Progenitor cell of endocrine pancreas (in vitro differentiated cells): ENCODE measurements at regions not wholly inside any gene's neighbourhood (a gene's known extent, or its start where the extent isn't known, plus 50 kb on each side); places are given as distances from the start of the nearest gene placed in this dataset.

Experiments used
- DNase-seq: peaks from one replicate; pipeline ENCODE4 v3.0.0; 2021; ENCODE audit warnings: low spot score; ENCODE audit not compliant: unreplicated experiment
- H3K27ac Mint-ChIP-seq: 2 replicates; pipeline ENCODE4 v1.8.0; 2021; ENCODE audit warnings: mild to moderate bottlenecking, moderate library complexity, mixed read lengths
- H3K27me3 Mint-ChIP-seq: 2 replicates; pipeline ENCODE4 v1.8.0; 2021; ENCODE audit warnings: mixed read lengths
- H3K36me3 Mint-ChIP-seq: 2 replicates; pipeline ENCODE4 v1.8.0; 2022; ENCODE audit warnings: mixed read lengths; ENCODE audit not compliant: insufficient read depth
- H3K4me1 Mint-ChIP-seq: 2 replicates; pipeline ENCODE4 v1.8.0; 2021; ENCODE audit warnings: low read depth, mixed read lengths
- H3K4me3 Mint-ChIP-seq: 2 replicates; pipeline ENCODE4 v1.8.0; 2021; ENCODE audit warnings: low read depth, mild to moderate bottlenecking, moderate library complexity, mixed read lengths
- H3K9me3 Mint-ChIP-seq: 2 replicates; pipeline ENCODE4 v1.8.0; 2021; ENCODE audit warnings: low read depth, mixed read lengths
- CTCF ChIP-seq: fragments of 200-600 bp; sonication (generic); IDR thresholded peaks from one replicate; pipeline ENCODE4 v1.5.0; 2021; ENCODE audit warnings: antibody characterized with exemption, mild to moderate bottlenecking; ENCODE audit not compliant: unreplicated experiment

DNA sequence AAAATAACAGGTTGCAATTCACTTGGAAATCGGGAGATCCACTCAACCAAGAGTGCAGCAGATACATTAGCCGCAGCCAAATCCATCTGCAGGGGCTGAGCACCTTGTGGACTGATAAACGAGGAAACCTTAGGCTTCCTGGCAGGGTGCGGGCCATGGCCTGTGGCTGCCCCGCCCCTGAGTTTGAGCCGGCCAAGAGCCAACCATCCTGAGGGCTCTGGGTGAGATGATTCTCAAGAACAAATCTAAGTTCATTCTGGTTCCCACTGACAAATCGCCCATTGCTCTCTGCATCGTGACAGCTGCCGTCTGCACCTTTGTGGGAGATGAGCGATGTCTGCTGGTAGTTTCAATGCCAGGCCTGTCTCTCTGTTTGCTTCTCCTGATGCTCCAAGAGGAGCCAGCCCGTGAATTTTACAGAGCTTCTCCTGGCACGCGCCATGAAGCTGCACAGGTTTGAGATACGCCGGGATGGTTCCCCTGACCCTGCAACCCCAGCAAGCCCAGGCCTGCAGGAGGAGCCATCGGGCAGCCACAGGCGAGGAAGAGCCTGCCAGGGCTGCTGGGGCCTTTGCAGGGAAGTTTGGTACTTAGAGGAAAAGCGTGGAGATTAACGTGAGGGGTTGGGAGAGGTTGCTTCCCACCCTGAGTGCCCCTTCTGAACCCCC lies 154.0 kb downstream of the OLFM1 start:
- H3K9me3 Mint-ChIP-seq: no peaks in the 10 kb centered on the region
- H3K27ac Mint-ChIP-seq: no peak overlapping the region
- peaks cover 34% of the 10 kb centered on the region for H3K27me3 Mint-ChIP-seq
- H3K36me3 Mint-ChIP-seq: no peaks in the 10 kb centered on the region
- peaks cover 3% of the 10 kb centered on the region for H3K4me1 Mint-ChIP-seq
- H3K4me3 Mint-ChIP-seq: no peak overlapping the region
- no peak for DNase-seq
- peak; percentile 21 for TF ChIP-seq CTCF

DNA sequence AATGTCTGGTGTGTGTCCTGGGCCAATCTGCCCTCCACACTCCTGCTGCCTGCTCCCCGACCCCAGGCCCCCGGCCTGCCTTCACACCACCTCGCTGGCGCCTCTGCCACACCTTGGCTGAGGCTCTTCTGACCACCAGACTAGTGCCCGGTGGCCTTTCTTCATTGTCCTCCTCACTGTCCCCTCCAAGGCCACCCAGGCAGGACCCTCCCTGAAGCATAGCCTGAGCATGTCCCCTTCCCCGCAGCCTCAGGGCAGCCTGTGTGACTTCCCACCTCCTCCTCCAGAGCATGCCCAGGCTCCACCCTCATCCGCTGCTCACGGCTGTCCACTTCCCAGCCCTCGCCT lies 154.6 kb downstream of the OLFM1 start:
- peaks cover 33% of the 10 kb centered on the region for H3K27me3 Mint-ChIP-seq
- TF ChIP-seq CTCF: no peak
- H3K4me3 Mint-ChIP-seq: no peak overlapping the region
- H3K36me3 Mint-ChIP-seq: no peaks in the 10 kb centered on the region
- no peak for DNase-seq
- H3K4me1 Mint-ChIP-seq: peaks cover 3% of the 10 kb centered on the region
- no peak overlapping the region for H3K27ac Mint-ChIP-seq
- no peaks in the 10 kb centered on the region for H3K9me3 Mint-ChIP-seq

- Mint-ChIP-seq H3K27ac (no peak overlapping the region), H3K27me3 (peaks cover 37% of the 10 kb centered on the region)
- no peak for TF ChIP-seq CTCF
Measured at GRCh38 chr9:135242406-135242805, 154.9 kb downstream of the OLFM1 start.

DNA sequence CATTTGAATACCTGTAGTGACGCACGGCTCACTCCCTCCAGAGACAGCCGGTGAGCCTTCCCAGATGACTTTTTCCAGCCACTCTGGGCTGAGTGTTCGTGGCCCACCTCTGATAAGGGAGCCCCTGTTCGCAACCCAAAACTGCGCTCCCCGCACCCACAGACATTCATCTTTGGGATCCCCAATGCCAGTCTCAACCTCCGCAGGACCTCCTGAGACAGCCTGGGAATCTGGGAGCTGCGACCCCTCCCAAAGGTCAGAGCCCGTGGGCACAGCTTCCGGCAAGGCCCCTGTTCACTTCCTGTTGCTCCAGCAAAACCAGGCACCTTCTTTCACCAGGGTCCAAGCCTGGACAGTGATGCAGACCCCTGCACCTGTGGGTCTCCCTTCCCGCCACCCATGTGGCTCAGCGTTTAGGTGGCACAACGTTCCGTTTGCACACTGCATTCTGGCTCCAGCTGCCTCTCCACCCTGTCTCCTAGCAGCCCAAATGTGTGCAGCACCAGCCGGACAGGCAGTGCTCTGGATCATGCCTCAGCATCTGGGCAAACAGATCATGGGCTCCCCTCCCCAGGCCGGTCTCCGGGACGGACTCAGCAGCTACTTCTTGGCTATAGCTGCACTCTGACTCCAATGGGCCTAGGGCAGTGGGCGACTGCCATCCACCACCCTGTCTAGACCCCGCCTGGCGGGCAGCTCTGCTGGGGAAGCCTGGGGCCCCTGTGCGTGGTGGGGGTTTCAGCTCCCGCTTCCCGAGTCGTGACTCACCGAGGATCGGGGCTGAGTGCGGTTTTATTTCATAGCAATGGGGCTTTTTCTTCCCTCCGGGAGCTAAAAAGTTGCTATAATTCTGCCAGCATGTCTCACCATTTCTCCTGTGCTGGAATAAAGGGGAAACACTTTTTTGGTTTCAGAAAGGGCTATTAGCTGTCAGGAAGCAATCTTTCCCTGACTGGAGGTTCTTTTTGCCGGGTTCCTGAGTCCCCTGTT lies 156.0 kb downstream of the OLFM1 start:
- Mint-ChIP-seq H3K9me3 (no peaks in the 10 kb centered on the region), H3K27ac (no peak overlapping the region), H3K4me3 (no peak overlapping the region), H3K36me3 (no peaks in the 10 kb centered on the region), H3K4me1 (peaks cover 3% of the 10 kb centered on the region), H3K27me3 (peaks cover 44% of the 10 kb centered on the region)
- no peak for TF ChIP-seq CTCF
- no peak for DNase-seq

More at GRCh38 chr9:135242406-135242805, 154.9 kb downstream of the OLFM1 start:
- H3K9me3 Mint-ChIP-seq: no peaks in the 10 kb centered on the region
- H3K4me1 Mint-ChIP-seq: peaks cover 3% of the 10 kb centered on the region
- no peaks in the 10 kb centered on the region for H3K36me3 Mint-ChIP-seq
- no peak overlapping the region for H3K4me3 Mint-ChIP-seq
- DNase-seq: no peak
